H1 (cell line): ENCODE measurements at regions not wholly inside any gene's neighbourhood (a gene's known extent, or its start where the extent isn't known, plus 50 kb on each side); places are given as distances from the start of the nearest gene placed in this dataset.

ENCODE experiments used
- CHD7 ChIP-seq: fragments of 300-600 bp; sonication (generic); IDR thresholded peaks from 2 replicates; pipeline ENCODE4 v1.7.1; 2012; ENCODE audit warnings: low read length, moderate library complexity, mild to moderate bottlenecking, inconsistent platforms; ENCODE audit not compliant: insufficient replicate concordance
- CTBP2 ChIP-seq: IDR thresholded peaks from 2 replicates; pipeline ENCODE4 v1.7.0; 2011; ENCODE audit warnings: borderline replicate concordance, mild to moderate bottlenecking, moderate library complexity, mixed read lengths, low read length; ENCODE audit not compliant: insufficient read depth, insufficient read length
- KDM5A ChIP-seq: fragments of 200-600 bp; IDR thresholded peaks from 2 replicates; pipeline ENCODE4 v1.7.1; 2012; ENCODE audit warnings: mild to moderate bottlenecking, low read length, inconsistent platforms, mixed read lengths
- RFX5 ChIP-seq: IDR thresholded peaks from 2 replicates; pipeline ENCODE4 v1.6.1; 2011; ENCODE audit warnings: low read depth, low read length, improper control_type of control experiment, borderline replicate concordance
- RNF2 ChIP-seq: fragments of 200-900, 300-1000 bp; sonication (generic); IDR thresholded peaks from 2 replicates; pipeline ENCODE4 v1.7.1; 2016; ENCODE audit warnings: borderline replicate concordance, low read depth, mild to moderate bottlenecking, antibody characterized with exemption, low read length; ENCODE audit not compliant: poor library complexity, severe bottlenecking; ENCODE audit errors: missing control alignments
- SIX5 ChIP-seq: IDR thresholded peaks from 2 replicates; pipeline ENCODE4 v1.6.1; 2011; ENCODE audit warnings: mild to moderate bottlenecking, low read depth, low read length
- TF ChIP-seq, protein P1 (sequence below): IDR thresholded peaks from 2 replicates; pipeline ENCODE4 v1.6.1; 2012; ENCODE audit warnings: low read length, inconsistent platforms

GRCh38 chr2:83069724-83070123 lies 1389.4 kb downstream of the SUCLG1 start (continued):
- TF ChIP-seq CHD7 (no peak), RFX5 (no peak), RNF2 (no peak), CTBP2 (no peak), KDM5A (no peak), SIX5 (no peak)
- TF ChIP-seq, protein P1, sequence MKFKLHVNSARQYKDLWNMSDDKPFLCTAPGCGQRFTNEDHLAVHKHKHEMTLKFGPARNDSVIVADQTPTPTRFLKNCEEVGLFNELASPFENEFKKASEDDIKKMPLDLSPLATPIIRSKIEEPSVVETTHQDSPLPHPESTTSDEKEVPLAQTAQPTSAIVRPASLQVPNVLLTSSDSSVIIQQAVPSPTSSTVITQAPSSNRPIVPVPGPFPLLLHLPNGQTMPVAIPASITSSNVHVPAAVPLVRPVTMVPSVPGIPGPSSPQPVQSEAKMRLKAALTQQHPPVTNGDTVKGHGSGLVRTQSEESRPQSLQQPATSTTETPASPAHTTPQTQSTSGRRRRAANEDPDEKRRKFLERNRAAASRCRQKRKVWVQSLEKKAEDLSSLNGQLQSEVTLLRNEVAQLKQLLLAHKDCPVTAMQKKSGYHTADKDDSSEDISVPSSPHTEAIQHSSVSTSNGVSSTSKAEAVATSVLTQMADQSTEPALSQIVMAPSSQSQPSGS: no peak
